ENCODE measurements at regions not wholly inside any gene's neighbourhood (a gene's known extent, or its start where the extent isn't known, plus 50 kb on each side); places are given as distances from the start of the nearest gene placed in this dataset.

DNA sequence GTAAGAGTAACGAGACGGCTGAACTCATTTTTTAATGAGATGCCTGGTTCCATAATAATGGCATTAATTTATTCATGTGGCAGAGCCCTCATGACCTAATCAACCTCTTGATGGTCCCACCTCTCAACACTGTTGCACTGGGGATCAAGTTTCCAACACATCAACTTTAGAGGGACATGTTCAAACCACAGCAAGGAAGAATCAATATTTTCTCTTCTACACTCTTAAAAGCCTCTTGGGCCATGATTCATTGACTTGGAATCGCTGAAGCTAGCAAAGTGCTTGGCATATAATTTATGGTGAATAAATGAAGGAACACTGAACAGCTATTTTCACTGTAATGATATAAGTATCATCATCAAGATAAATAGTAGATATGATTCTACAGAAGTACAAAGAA lies 333.0 kb downstream of the TNS1 start:
- Mint-ChIP-seq H3K36me3 (ENCODE audit: low read depth) (no peaks in the 10 kb centered on the region), H3K27ac (no peak overlapping the region), H3K9me3 (no peaks in the 10 kb centered on the region), H3K4me3 (no peak overlapping the region), H3K27me3 (ENCODE audit: low read depth) (no peaks in the 10 kb centered on the region), H3K4me1 (ENCODE audit: low read depth) (peaks cover 2% of the 10 kb centered on the region)
- DNase-seq (ENCODE audit: low spot score), result no peak

DNA sequence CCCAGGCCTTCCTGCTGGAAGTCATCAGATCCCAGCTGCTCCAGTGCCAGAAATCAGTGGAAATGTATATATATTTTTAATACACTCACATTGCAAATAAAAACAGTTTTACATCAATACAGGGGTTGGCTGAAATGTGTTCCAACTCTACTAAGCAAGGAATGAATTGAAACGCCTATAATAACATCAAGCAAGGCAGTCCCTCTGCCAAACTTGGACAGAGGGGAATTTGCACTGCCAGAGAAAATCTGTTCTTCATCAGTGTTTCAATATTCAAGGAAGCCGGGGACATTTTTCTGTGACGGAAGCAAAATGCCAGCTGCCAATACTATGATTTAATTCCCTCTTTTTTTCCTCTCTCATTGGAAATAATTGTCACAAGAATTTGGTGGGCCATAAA lies 335.3 kb downstream of the TNS1 start:
- no peak overlapping the region for H3K4me3 Mint-ChIP-seq
- DNase-seq (ENCODE audit: low spot score), result no peak
- peaks cover 6% of the 10 kb centered on the region for H3K4me1 Mint-ChIP-seq (ENCODE audit: low read depth)
- no peaks in the 10 kb centered on the region for H3K27me3 Mint-ChIP-seq (ENCODE audit: low read depth)
- no peak overlapping the region for H3K27ac Mint-ChIP-seq
- peaks cover 2% of the 10 kb centered on the region for H3K36me3 Mint-ChIP-seq (ENCODE audit: low read depth)
- no peaks in the 10 kb centered on the region for H3K9me3 Mint-ChIP-seq

DNA sequence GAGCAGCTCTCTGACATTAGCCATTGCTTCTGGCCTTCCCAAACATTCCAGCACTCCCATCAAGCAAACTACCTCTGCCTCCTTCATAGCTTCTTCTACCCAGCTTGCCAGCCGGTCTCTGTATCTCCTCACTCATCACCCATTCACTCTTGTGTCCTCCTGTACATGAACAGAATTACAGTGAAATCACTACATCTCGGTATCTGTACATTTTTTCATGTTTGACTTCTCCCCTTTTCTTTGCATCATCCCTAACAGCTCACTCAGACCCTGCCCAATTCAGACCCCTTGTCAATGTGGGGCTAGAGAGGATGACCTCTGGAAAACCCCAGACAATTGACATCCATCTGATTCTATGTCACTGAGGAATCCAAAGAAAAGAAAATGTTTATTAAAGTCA lies 335.8 kb downstream of the TNS1 start:
- Mint-ChIP-seq H3K4me1 (ENCODE audit: low read depth) (peaks cover 6% of the 10 kb centered on the region), H3K27ac (no peak overlapping the region), H3K9me3 (no peaks in the 10 kb centered on the region), H3K36me3 (ENCODE audit: low read depth) (peaks cover 2% of the 10 kb centered on the region), H3K27me3 (ENCODE audit: low read depth) (no peaks in the 10 kb centered on the region), H3K4me3 (no peak overlapping the region)
- DNase-seq (ENCODE audit: low spot score), result no peak

DNA sequence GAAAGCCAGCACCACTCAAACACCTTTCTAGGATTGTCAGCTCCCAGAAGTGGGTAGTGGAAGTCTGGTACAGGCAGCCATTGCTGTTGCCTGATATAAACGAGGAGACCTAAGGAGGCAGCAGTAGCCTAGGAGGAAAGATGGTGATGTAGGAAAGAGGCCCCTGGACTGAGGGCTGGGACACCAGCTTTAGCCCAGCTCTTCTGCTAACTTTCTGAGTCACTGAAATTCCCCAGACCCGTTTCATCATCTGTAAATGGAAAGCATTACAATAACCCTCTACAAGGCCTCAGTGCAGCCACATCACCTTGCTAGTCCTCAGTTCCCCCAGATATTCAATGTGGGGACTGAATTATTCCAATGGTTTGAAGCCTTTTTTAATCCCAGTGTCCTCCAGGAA lies 336.5 kb downstream of the TNS1 start:
- peaks cover 6% of the 10 kb centered on the region for H3K4me1 Mint-ChIP-seq (ENCODE audit: low read depth)
- no peaks in the 10 kb centered on the region for H3K27me3 Mint-ChIP-seq (ENCODE audit: low read depth)
- DNase-seq (ENCODE audit: low spot score), result no peak
- H3K9me3 Mint-ChIP-seq, result no peaks in the 10 kb centered on the region
- peaks cover 2% of the 10 kb centered on the region for H3K36me3 Mint-ChIP-seq (ENCODE audit: low read depth)
- H3K4me3 Mint-ChIP-seq, result no peak overlapping the region
- no peak overlapping the region for H3K27ac Mint-ChIP-seq

DNA sequence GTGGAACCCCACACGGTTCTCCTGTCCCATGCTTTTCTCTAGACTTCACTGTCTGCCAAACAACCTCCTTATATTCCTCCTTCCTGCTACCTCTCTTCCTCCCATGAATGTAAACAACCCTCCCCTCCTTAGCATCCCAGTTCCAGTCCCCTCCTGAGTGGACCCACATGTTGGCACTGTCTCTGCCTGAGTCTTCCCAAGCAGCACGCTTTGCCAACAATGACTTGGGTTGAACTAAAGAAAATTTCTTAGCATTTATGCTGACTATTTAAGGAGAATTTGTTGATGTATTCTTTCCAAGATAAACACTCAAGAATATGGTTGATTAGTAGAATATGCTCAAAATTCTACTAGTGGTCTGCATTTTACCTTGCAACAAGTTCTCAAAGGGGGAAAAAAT lies 338.0 kb downstream of the TNS1 start:
- Mint-ChIP-seq H3K9me3 (no peaks in the 10 kb centered on the region), H3K27ac (no peak overlapping the region), H3K4me3 (no peak overlapping the region), H3K27me3 (ENCODE audit: low read depth) (no peaks in the 10 kb centered on the region), H3K36me3 (ENCODE audit: low read depth) (peaks cover 2% of the 10 kb centered on the region), H3K4me1 (ENCODE audit: low read depth) (peaks cover 8% of the 10 kb centered on the region)
- no peak for DNase-seq (ENCODE audit: low spot score)

DNA sequence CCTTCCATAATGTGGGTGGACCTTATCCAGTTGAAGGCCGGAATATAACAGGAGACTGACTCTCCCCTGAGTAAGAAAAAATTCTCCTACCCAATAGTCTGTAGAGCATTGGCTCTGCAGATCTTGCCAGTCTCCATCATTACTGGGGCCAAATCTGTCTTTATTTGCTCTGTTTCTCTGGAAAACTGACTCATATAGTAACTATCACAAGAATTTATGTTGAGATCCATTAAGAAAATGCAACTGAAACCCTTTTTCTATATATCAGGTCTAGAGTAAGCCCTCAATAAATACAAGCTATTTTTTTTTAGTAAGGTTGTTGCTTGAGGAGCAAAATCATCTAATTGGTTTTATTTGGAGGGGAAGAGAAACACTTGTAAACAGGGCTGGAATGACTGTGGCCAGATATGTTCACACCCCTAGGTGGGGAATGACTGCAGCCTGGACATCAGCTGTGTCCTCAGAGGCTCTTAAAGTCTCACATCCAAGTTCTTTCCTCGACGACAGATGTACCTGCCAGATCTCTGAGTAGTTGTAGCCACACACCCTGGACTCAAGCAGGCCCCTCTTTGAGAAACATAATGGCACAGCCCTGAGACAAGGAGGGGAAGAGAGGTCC lies 339.7 kb downstream of the TNS1 start:
- DNase-seq (ENCODE audit: low spot score), result no peak
- H3K4me3 Mint-ChIP-seq, result no peak overlapping the region
- peaks cover 8% of the 10 kb centered on the region for H3K4me1 Mint-ChIP-seq (ENCODE audit: low read depth)
- no peaks in the 10 kb centered on the region for H3K27me3 Mint-ChIP-seq (ENCODE audit: low read depth)
- H3K9me3 Mint-ChIP-seq, result no peaks in the 10 kb centered on the region
- no peak overlapping the region for H3K27ac Mint-ChIP-seq
- peaks cover 2% of the 10 kb centered on the region for H3K36me3 Mint-ChIP-seq (ENCODE audit: low read depth)

DNA sequence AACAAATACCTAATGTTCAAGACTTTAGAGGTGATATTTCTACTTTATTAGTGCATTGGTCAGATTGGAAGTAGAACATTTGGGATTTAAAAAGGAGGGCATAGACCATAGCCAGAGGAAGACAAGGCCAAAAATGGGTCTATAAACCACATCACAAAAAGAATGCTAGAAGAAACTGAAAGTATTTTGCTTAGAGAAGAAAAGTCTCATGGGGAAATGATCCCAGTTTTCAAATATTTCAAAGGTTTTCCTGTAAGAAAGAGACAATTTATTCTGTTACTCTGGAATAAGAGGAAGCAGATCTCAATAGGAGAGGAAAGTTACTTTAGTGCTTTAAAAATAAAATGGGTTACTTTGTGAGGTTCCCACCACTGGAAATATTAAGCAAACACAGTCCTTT lies 341.4 kb downstream of the TNS1 start:
- no peak overlapping the region for H3K27ac Mint-ChIP-seq
- no peak overlapping the region for H3K4me3 Mint-ChIP-seq
- H3K4me1 Mint-ChIP-seq (ENCODE audit: low read depth), result peaks cover 6% of the 10 kb centered on the region
- peaks cover 2% of the 10 kb centered on the region for H3K36me3 Mint-ChIP-seq (ENCODE audit: low read depth)
- H3K27me3 Mint-ChIP-seq (ENCODE audit: low read depth), result no peaks in the 10 kb centered on the region
- no peak for DNase-seq (ENCODE audit: low spot score)
- H3K9me3 Mint-ChIP-seq, result no peaks in the 10 kb centered on the region

DNA sequence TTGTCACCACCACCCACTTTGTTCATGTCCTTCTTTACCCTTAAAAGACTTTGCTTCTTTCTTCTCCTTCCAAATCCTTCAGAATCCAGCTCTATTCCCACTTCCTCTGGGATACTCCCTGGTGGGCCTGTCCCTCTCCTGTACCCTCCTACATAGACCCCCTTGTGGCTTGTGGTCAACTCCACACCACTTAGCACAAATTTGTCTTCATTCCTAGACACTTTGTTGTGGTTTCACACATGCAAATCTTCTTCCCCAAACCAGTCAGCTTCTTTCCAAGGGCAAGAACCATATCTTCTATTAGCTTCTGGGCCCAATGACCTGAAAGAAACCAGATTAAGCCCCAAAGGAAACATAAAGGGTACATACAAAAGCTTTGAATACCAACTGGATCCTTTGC lies 342.4 kb downstream of the TNS1 start:
- peaks cover 2% of the 10 kb centered on the region for H3K36me3 Mint-ChIP-seq (ENCODE audit: low read depth)
- H3K27me3 Mint-ChIP-seq (ENCODE audit: low read depth), result no peaks in the 10 kb centered on the region
- no peak overlapping the region for H3K27ac Mint-ChIP-seq
- peaks cover 6% of the 10 kb centered on the region for H3K4me1 Mint-ChIP-seq (ENCODE audit: low read depth)
- no peak overlapping the region for H3K4me3 Mint-ChIP-seq
- DNase-seq (ENCODE audit: low spot score), result no peak
- H3K9me3 Mint-ChIP-seq, result no peaks in the 10 kb centered on the region

DNA sequence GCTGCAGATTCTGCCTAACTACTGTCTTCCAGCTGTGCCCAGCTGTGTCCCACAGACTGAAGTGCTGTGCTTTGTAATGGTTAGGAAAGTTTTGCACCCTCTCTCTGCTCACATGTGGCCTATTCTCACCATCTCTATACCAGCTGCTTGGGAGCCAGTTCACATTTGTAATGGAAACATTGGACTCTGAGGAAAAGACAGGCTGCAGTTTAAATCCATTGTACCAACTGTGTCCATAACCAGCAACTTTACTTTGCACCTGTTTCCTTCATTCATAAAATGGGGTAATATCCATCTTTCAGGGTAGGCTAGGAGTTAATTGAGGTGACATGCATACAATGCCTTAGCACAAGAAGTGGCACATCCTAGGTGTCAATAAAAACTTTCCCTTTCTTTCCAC lies 344.0 kb downstream of the TNS1 start:
- no peak overlapping the region for H3K27ac Mint-ChIP-seq
- no peak for DNase-seq (ENCODE audit: low spot score)
- no peaks in the 10 kb centered on the region for H3K9me3 Mint-ChIP-seq
- H3K27me3 Mint-ChIP-seq (ENCODE audit: low read depth), result no peaks in the 10 kb centered on the region
- H3K4me1 Mint-ChIP-seq (ENCODE audit: low read depth), result peaks cover 5% of the 10 kb centered on the region
- H3K4me3 Mint-ChIP-seq, result no peak overlapping the region
- no peaks in the 10 kb centered on the region for H3K36me3 Mint-ChIP-seq (ENCODE audit: low read depth)

DNA sequence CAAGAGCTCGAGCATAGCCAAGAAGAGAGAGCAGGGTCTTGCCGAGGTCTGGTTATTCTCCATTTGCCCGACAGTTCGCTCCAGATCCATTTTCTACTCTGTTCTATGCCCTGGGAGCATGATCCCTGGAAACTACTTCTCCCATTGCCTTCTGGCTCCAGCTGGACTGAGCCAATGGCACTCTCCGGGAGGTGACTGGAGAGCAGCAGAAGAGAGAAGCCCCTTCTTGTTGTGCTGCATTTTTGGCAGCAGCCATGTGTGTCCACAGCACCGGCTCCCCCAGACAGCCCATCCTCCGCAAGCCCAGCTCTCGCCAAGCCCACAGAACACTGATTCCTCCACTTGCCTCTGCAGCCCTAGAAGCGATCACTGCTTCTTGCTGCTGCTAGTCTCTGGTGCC lies 345.5 kb downstream of the TNS1 start:
- no peaks in the 10 kb centered on the region for H3K9me3 Mint-ChIP-seq
- H3K36me3 Mint-ChIP-seq (ENCODE audit: low read depth), result no peaks in the 10 kb centered on the region
- no peaks in the 10 kb centered on the region for H3K27me3 Mint-ChIP-seq (ENCODE audit: low read depth)
- H3K27ac Mint-ChIP-seq, result no peak overlapping the region
- no peak overlapping the region for H3K4me3 Mint-ChIP-seq
- H3K4me1 Mint-ChIP-seq (ENCODE audit: low read depth), result peaks cover 2% of the 10 kb centered on the region
- DNase-seq (ENCODE audit: low spot score), result no peak

DNA sequence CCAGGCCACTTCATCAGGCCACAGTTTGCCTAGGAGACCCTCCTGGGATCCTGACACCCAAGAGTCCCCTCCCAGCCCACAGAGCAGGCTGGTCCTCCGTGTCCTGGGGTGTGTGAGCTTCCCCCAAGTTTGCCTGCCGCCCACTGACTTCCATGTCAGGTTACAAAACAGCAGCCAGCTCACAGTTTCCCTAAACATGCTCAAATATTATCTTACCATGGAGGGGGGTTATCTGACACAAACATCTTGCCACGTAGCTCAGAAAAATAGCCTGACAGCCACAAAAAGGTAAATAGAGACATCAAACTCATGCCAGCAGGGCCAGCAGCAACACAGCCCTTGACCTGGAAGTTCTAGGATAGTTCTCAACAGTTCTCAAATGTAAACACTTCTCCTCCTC lies 346.5 kb downstream of the TNS1 start:
- Mint-ChIP-seq H3K9me3 (no peaks in the 10 kb centered on the region), H3K4me1 (ENCODE audit: low read depth) (peaks cover 2% of the 10 kb centered on the region)
- no peak for DNase-seq (ENCODE audit: low spot score)

DNA sequence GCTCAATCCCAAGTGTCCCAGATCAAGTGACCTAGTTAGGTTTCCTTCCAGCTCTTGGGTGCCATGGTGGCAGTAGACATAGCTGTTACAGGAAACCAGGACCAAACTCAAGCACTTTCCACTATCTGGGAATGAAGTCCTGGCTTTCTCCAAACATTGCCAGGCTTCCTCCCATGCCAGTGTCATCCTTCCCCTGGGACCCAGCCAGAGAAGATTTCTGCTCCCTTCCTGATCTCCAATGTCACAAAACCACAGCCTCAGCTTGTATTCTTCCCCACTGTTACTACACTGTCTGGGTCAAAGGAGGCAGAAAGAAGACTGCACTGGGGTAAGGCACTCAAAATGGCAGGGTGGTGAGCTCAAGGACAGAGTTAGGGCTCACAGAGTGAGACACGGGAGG lies 347.1 kb downstream of the TNS1 start:
- Mint-ChIP-seq H3K4me1 (ENCODE audit: low read depth) (peaks cover 2% of the 10 kb centered on the region), H3K27me3 (ENCODE audit: low read depth) (no peaks in the 10 kb centered on the region), H3K9me3 (no peaks in the 10 kb centered on the region), H3K27ac (no peak overlapping the region), H3K4me3 (no peak overlapping the region), H3K36me3 (ENCODE audit: low read depth) (no peaks in the 10 kb centered on the region)
- DNase-seq (ENCODE audit: low spot score), result no peak

More for the DNA sequence above, 346.5 kb downstream of the TNS1 start:
- H3K27me3 Mint-ChIP-seq (ENCODE audit: low read depth), result no peaks in the 10 kb centered on the region
- no peak overlapping the region for H3K27ac Mint-ChIP-seq
- no peaks in the 10 kb centered on the region for H3K36me3 Mint-ChIP-seq (ENCODE audit: low read depth)
- H3K4me3 Mint-ChIP-seq, result no peak overlapping the region

DNA sequence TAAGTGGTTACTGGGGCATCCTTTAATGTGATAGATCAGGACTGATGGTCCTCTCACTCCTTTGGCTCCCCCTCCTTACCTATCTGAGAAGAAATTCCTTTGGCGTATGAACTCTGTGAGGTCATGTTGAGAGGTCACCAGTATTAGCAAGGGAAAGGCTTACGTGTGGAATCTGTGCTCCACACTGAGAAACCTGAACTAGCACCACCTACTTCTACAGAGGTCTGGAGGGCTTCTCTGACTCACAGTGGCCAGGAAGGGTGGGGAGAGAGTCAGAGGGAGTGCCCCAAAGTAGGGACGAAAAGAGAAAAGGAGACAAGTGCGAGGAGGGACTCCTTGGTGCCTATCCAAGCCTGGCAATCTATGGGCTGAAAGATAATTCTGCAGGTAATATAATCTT lies 348.6 kb downstream of the TNS1 start:
- Mint-ChIP-seq H3K27me3 (ENCODE audit: low read depth) (no peaks in the 10 kb centered on the region), H3K27ac (no peak overlapping the region), H3K9me3 (no peaks in the 10 kb centered on the region), H3K4me3 (no peak overlapping the region), H3K4me1 (ENCODE audit: low read depth) (no peaks in the 10 kb centered on the region), H3K36me3 (ENCODE audit: low read depth) (no peaks in the 10 kb centered on the region)
- no peak for DNase-seq (ENCODE audit: low spot score)

DNA sequence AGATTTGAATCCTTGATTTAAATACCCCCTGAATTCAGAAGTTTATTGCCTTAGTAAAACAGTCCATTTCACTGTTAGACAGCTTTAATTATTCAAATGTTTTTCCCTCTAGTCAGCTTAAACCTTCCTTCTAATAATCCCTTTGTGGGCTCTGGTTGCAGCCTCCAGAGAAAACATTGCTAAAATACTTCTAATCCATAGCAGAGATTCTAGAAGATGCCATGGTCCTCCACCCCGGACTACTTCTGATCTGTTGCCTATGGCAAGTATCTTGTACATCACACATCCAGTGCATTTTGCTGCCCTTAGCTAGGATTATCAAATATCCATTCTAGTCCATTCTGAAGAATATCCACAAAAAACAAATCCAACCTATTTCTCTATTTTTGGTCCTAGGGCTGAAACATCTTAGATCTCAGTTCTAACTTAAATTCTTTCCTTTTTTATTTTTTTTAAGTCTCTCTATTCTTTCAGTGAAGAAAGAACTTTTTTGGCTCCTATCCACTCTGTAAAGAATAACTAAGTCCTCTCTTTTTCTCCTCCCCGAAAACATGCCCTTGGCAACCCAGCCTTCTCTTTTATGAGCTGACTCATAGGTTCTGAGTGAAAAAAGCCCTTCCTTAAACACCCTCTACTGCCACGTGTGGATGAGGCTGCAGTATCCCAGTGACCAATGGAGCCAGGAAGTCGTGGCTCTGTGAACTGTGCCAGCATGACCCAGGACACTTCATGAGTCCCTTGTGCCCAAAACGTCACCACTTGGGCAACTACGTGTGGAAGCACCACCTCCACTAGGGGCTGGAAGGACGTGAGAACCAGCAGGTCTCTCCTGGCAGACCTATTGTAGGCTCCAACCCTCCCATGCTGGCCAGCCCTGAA lies 349.8 kb downstream of the TNS1 start:
- no peak for DNase-seq (ENCODE audit: low spot score)
- Mint-ChIP-seq H3K4me1 (ENCODE audit: low read depth) (no peaks in the 10 kb centered on the region), H3K27me3 (ENCODE audit: low read depth) (no peaks in the 10 kb centered on the region), H3K9me3 (no peaks in the 10 kb centered on the region), H3K36me3 (ENCODE audit: low read depth) (no peaks in the 10 kb centered on the region), H3K4me3 (no peak overlapping the region), H3K27ac (no peak overlapping the region)
